ENCODE measurements at regions not wholly inside any gene's neighbourhood (a gene's known extent, or its start where the extent isn't known, plus 50 kb on each side); places are given as distances from the start of the nearest gene placed in this dataset.

- TF ChIP-seq EZH2 (IDR thresholded peaks at IDR 0.05; ENCODE audit: low read length, unreplicated experiment), result no peak
- TF ChIP-seq, protein P1, sequence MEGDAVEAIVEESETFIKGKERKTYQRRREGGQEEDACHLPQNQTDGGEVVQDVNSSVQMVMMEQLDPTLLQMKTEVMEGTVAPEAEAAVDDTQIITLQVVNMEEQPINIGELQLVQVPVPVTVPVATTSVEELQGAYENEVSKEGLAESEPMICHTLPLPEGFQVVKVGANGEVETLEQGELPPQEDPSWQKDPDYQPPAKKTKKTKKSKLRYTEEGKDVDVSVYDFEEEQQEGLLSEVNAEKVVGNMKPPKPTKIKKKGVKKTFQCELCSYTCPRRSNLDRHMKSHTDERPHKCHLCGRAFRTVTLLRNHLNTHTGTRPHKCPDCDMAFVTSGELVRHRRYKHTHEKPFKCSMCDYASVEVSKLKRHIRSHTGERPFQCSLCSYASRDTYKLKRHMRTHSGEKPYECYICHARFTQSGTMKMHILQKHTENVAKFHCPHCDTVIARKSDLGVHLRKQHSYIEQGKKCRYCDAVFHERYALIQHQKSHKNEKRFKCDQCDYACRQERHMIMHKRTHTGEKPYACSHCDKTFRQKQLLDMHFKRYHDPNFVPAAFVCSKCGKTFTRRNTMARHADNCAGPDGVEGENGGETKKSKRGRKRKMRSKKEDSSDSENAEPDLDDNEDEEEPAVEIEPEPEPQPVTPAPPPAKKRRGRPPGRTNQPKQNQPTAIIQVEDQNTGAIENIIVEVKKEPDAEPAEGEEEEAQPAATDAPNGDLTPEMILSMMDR (conservative IDR thresholded peaks at IDR 0.05; ENCODE audit: low read depth, low read length), result no peak
These were observed 259.8 kb downstream of the FBXO8 start for GRCh38 chr4:174023641-174024040.

Data from PC-3 (cell line).